H1 (cell line): ENCODE measurements at regions not wholly inside any gene's neighbourhood (a gene's known extent, or its start where the extent isn't known, plus 50 kb on each side); places are given as distances from the start of the nearest gene placed in this dataset.
A peak's percentile ranks its signal among the peaks of the same experiment; 100 is the strongest.

Source experiments
- CHD7 ChIP-seq: fragments of 300-600 bp; sonication (generic); IDR thresholded peaks from 2 replicates; pipeline ENCODE4 v1.7.1; 2012; ENCODE audit warnings: low read length, moderate library complexity, mild to moderate bottlenecking, inconsistent platforms; ENCODE audit not compliant: insufficient replicate concordance
- NANOG ChIP-seq: IDR thresholded peaks from 2 replicates; pipeline ENCODE4 v1.6.1; 2011; ENCODE audit warnings: low read length, low read depth, mild to moderate bottlenecking, inconsistent platforms; ENCODE audit not compliant: insufficient read depth, poor library complexity, severe bottlenecking
- USF2 ChIP-seq: IDR thresholded peaks from 2 replicates; pipeline ENCODE4 v1.6.1; 2011; ENCODE audit warnings: low read length, improper control_type of control experiment

- TF ChIP-seq CHD7 (no peak), NANOG (peak; percentile 7), USF2 (no peak)
Observed at GRCh38 chr4:93947286-93947685, 118.7 kb downstream of the ATOH1 start (continued).
